Gastroesophageal sphincter (tissue), 3 donors: ENCODE measurements at regions not wholly inside any gene's neighbourhood (a gene's known extent, or its start where the extent isn't known, plus 50 kb on each side); places are given as distances from the start of the nearest gene placed in this dataset.

Source experiments
- CTCF ChIP-seq, 4 experiments: fragments of 200-600 bp in 2 of 4; fragments of 450-650 bp in 2 of 4; sonication (generic) in 1 of 4; IDR thresholded peaks; one replicate each; pipeline ENCODE4 v1.5.1; 2017 to 2019; ENCODE audit warnings: antibody characterized with exemption in 4 of 4, mild to moderate bottlenecking in 2 of 4, moderate library complexity in 2 of 4
- POLR2A ChIP-seq, 2 donors: fragments of 450-650 bp; IDR thresholded peaks; one replicate each; pipeline ENCODE4 v1.6.1; 2017; ENCODE audit warnings: antibody characterized with exemption in 2 of 2, mild to moderate bottlenecking in 2 of 2, moderate library complexity in 1 of 2

- TF ChIP-seq CTCF (IDR thresholded peaks at IDR 0.05): no peak
- TF ChIP-seq POLR2A (IDR thresholded peaks at IDR 0.05): no peak
Measured at GRCh38 chr12:65526311-65526710, 247.8 kb downstream of the MSRB3 start.
